GM12878 (cell line): ENCODE measurements at regions not wholly inside any gene's neighbourhood (a gene's known extent, or its start where the extent isn't known, plus 50 kb on each side); places are given as distances from the start of the nearest gene placed in this dataset.

Experiments used
- ATAC-seq: fragments of 200-7000 bp; cut with Tn5 transposase; 3 replicates; pipeline ENCODE4 v1.9.1; 2020; ENCODE audit warnings: mild to moderate bottlenecking, moderate library complexity
- BruUV-seq: library from RNA; stranded (reverse); fragments of 400-500 nt; replicated peaks from 2 replicates; lab custom pipeline; 2021; lab: Mats Ljungman, UMichigan
- CTCF ChIA-PET: fragments of 300-600 bp; sonication (Branson Sonifier 250); formaldehyde crosslinking; extraction: SDS; loops from one replicate; lab custom pipeline; 2021; ENCODE audit warnings: inconsistent platforms; lab: Yijun Ruan, JAX
- POLR2A ChIA-PET: fragments of 350-600 bp; formaldehyde crosslinking; extraction: SDS; loops from one replicate; lab custom pipeline; 2021; ENCODE audit warnings: inconsistent platforms; lab: Charles Lee
- RAD21 ChIA-PET: fragments of 300-600 bp; sonication (Branson Sonifier 250); formaldehyde crosslinking; loops from one replicate; lab custom pipeline; 2023; ENCODE audit warnings: antibody characterized with exemption; ENCODE audit not compliant: unreplicated experiment; lab: Charles Lee
- SMC1A ChIA-PET: fragments of 300-600 bp; sonication (Branson Sonifier 250); formaldehyde crosslinking; loops from one replicate; lab custom pipeline; 2023; ENCODE audit not compliant: unreplicated experiment, uncharacterized antibody; lab: Charles Lee
- DNase-seq: peaks from one replicate; pipeline ENCODE4 v3.0.0-alpha.2; 2011; ENCODE audit warnings: low read depth, low spot score
- FAIRE-seq: peaks from 3 replicates; lab custom pipeline; 2011; peaks lifted over from hg19 to GRCh38; lab: Jason Lieb, UNC
- H2AFZ ChIP-seq: 2 replicates; pipeline ENCODE4 v1.6.0; 2011; ENCODE audit warnings: low read depth, low read length, control low read depth; ENCODE audit not compliant: control insufficient read depth
- H3K27ac ChIP-seq: 2 replicates; pipeline ENCODE4 v1.5.1; 2011; ENCODE audit warnings: control low read depth; ENCODE audit not compliant: control insufficient read depth, insufficient read depth
- H3K27me3 ChIP-seq, 2 experiments: replicated peaks in 1 of 2; 2 replicates each; pipeline versions ENCODE4 v1.6.0 to v1.6.1; 2011; ENCODE audit warnings: low read length in 1 of 2; ENCODE audit not compliant: control insufficient read depth in 2 of 2, insufficient read depth in 2 of 2
- H3K36me3 ChIP-seq, 2 experiments: 2 replicates each; pipeline ENCODE4 v1.5.1; 2011; ENCODE audit warnings: low read length in 1 of 2; ENCODE audit not compliant: control insufficient read depth in 2 of 2, insufficient read depth in 2 of 2
- H3K4me1 ChIP-seq: 2 replicates; pipeline ENCODE4 v1.6.1; 2011; ENCODE audit warnings: mild to moderate bottlenecking, low read length, moderate library complexity, mixed read lengths; ENCODE audit not compliant: control insufficient read depth, insufficient read depth
- H3K4me2 ChIP-seq: 2 replicates; pipeline ENCODE4 v1.6.0; 2011; ENCODE audit warnings: control low read depth; ENCODE audit not compliant: control insufficient read depth, insufficient read depth
- H3K4me3 ChIP-seq: fragments of 200-600 bp; sonication (generic); 2 replicates; pipeline ENCODE4 v1.5.1; 2016
- H3K79me2 ChIP-seq: 2 replicates; pipeline ENCODE4 v1.6.0; 2011; ENCODE audit warnings: low read length; ENCODE audit not compliant: control insufficient read depth, insufficient read depth
- H3K9ac ChIP-seq: 2 replicates; pipeline ENCODE4 v1.8.0; 2011; ENCODE audit warnings: low read length, control low read depth, mixed read lengths; ENCODE audit not compliant: control insufficient read depth, insufficient read depth
- H3K9me3 ChIP-seq: replicated peaks from 3 replicates; pipeline ENCODE4 v1.5.1; 2011; ENCODE audit warnings: mild to moderate bottlenecking, low read length; ENCODE audit not compliant: control insufficient read depth, insufficient read depth
- H4K20me1 ChIP-seq: 2 replicates; pipeline ENCODE4 v1.6.0; 2011; ENCODE audit not compliant: control insufficient read depth, insufficient read depth
- WGBS: methylation state at CpG from one replicate; pipeline ENCODE4 v1.1.6; 2016; ENCODE audit warnings: low lambda C conversion rate; ENCODE audit not compliant: insufficient replicate concordance, insufficient coverage; ENCODE audit errors: missing lambda C conversion rate; 5-methylcytosine and 5-hydroxymethylcytosine counted together
- in situ Hi-C: fragments of 300-500 bp; cut with MboI; formaldehyde crosslinking; loops from 9 replicates; pipeline ENCODE4 v1.14.3; 2018; ENCODE audit warnings: mixed read lengths
- intact Hi-C: fragments of 100-400 bp; cut with micrococcal nuclease; formaldehyde crosslinking; loops from one replicate; pipeline ENCODE4 v1.14.2; 2022; ENCODE audit not compliant: unreplicated experiment
- TF ChIP-seq, protein P1 (sequence below): fragments of 450-650 bp; IDR thresholded peaks from 2 replicates; pipeline ENCODE4 v1.6.1; 2017; ENCODE audit warnings: borderline replicate concordance
- TF ChIP-seq, protein P2 (sequence below): fragments of 450-650 bp; formaldehyde crosslinking; IDR thresholded peaks from 2 replicates; pipeline ENCODE4 v1.4.0; 2022; ENCODE audit warnings: mild to moderate bottlenecking, moderate library complexity
- TF ChIP-seq, protein P3 (sequence below): fragments of 450-650 bp; IDR thresholded peaks from 2 replicates; pipeline ENCODE4 v1.6.1; 2017; ENCODE audit warnings: mild to moderate bottlenecking
- TF ChIP-seq, protein P4 (sequence below): IDR thresholded peaks from 2 replicates; pipeline ENCODE4 v1.6.1; 2012; ENCODE audit warnings: mild to moderate bottlenecking, low read depth, low read length

DNA sequence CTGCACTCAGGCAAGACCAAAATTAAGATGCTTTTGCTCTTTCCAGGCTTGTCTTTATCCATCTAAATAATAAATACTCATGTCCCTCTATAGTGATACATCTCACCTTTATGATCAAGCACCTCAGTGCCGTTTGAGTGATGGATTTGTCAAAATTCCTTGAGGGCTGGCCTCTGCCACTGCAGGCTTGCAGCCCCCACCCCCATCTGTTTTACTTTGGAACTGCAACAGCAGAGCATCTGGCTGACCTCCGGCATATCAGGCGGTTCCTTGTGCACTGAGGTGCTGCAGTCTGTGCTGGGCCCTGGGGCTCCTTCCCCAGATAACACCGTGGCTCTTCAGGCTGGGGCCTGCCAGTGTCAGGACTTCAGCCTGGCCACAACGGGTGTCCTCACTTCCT is 386.9 kb downstream of the CDH26 start (continued):
- TF ChIP-seq, protein P1, sequence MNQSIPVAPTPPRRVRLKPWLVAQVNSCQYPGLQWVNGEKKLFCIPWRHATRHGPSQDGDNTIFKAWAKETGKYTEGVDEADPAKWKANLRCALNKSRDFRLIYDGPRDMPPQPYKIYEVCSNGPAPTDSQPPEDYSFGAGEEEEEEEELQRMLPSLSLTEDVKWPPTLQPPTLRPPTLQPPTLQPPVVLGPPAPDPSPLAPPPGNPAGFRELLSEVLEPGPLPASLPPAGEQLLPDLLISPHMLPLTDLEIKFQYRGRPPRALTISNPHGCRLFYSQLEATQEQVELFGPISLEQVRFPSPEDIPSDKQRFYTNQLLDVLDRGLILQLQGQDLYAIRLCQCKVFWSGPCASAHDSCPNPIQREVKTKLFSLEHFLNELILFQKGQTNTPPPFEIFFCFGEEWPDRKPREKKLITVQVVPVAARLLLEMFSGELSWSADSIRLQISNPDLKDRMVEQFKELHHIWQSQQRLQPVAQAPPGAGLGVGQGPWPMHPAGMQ = no peak
- TF ChIP-seq, protein P2, sequence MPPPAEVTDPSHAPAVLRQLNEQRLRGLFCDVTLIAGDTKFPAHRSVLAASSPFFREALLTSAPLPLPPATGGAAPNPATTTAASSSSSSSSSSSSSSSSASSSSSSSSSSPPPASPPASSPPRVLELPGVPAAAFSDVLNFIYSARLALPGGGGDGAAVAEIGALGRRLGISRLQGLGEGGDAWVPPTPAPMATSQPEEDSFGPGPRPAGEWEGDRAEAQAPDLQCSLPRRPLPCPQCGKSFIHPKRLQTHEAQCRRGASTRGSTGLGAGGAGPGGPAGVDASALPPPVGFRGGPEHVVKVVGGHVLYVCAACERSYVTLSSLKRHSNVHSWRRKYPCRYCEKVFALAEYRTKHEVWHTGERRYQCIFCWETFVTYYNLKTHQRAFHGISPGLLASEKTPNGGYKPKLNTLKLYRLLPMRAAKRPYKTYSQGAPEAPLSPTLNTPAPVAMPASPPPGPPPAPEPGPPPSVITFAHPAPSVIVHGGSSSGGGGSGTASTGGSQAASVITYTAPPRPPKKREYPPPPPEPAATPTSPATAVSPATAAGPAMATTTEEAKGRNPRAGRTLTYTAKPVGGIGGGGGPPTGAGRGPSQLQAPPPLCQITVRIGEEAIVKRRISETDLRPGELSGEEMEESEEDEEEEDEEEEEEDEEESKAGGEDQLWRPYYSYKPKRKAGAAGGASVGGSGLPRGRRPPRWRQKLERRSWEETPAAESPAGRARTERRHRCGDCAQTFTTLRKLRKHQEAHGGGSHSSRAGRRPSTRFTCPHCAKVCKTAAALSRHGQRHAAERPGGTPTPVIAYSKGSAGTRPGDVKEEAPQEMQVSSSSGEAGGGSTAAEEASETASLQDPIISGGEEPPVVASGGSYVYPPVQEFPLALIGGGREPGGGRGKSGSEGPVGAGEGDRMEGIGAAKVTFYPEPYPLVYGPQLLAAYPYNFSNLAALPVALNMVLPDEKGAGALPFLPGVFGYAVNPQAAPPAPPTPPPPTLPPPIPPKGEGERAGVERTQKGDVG = no peak
- TF ChIP-seq, all 136 proteins: peak for 0

DNA sequence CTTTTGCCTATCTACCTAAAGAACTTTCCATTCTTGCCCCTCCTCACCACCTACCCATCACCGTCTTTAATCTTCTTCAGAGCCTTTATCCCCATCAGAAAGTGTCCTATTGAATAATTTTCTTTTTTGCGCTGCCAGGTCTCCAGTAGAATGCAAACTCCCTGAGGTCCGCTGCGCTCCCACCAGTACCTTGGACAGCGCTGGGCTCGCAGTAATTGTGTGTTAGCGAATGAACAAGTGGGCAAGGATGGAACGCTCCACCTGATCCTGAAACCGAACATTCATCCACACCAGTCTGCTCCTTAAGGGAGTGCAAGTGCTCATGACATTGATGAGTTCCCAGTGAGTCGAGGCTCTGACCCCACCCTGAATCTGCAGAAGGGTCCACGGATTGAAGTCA is 391.2 kb downstream of the CDH26 start:
- in situ Hi-C loops (no loop called here), intact Hi-C loops (no loop called here)
- H3K4me2 ChIP-seq = no peak overlapping the region
- no peaks in the 10 kb centered on the region for H3K27me3 ChIP-seq
- 42% methylated on average over 11 of the region's 11 CpGs for WGBS
- H3K36me3 ChIP-seq = no peaks in the 10 kb centered on the region
- no peaks in the 10 kb centered on the region for H3K9me3 ChIP-seq
- no peak overlapping the region for H3K27ac ChIP-seq
- TF ChIP-seq, protein P3, sequence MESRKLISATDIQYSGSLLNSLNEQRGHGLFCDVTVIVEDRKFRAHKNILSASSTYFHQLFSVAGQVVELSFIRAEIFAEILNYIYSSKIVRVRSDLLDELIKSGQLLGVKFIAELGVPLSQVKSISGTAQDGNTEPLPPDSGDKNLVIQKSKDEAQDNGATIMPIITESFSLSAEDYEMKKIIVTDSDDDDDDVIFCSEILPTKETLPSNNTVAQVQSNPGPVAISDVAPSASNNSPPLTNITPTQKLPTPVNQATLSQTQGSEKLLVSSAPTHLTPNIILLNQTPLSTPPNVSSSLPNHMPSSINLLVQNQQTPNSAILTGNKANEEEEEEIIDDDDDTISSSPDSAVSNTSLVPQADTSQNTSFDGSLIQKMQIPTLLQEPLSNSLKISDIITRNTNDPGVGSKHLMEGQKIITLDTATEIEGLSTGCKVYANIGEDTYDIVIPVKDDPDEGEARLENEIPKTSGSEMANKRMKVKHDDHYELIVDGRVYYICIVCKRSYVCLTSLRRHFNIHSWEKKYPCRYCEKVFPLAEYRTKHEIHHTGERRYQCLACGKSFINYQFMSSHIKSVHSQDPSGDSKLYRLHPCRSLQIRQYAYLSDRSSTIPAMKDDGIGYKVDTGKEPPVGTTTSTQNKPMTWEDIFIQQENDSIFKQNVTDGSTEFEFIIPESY = no peak
- TF ChIP-seq, protein P4, sequence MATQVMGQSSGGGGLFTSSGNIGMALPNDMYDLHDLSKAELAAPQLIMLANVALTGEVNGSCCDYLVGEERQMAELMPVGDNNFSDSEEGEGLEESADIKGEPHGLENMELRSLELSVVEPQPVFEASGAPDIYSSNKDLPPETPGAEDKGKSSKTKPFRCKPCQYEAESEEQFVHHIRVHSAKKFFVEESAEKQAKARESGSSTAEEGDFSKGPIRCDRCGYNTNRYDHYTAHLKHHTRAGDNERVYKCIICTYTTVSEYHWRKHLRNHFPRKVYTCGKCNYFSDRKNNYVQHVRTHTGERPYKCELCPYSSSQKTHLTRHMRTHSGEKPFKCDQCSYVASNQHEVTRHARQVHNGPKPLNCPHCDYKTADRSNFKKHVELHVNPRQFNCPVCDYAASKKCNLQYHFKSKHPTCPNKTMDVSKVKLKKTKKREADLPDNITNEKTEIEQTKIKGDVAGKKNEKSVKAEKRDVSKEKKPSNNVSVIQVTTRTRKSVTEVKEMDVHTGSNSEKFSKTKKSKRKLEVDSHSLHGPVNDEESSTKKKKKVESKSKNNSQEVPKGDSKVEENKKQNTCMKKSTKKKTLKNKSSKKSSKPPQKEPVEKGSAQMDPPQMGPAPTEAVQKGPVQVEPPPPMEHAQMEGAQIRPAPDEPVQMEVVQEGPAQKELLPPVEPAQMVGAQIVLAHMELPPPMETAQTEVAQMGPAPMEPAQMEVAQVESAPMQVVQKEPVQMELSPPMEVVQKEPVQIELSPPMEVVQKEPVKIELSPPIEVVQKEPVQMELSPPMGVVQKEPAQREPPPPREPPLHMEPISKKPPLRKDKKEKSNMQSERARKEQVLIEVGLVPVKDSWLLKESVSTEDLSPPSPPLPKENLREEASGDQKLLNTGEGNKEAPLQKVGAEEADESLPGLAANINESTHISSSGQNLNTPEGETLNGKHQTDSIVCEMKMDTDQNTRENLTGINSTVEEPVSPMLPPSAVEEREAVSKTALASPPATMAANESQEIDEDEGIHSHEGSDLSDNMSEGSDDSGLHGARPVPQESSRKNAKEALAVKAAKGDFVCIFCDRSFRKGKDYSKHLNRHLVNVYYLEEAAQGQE = peak; percentile 55; the same call in 1 of the 2 replicates
- no peaks in the 10 kb centered on the region for H3K4me1 ChIP-seq
- ChIA-PET POLR2A (no interaction called here), SMC1A (no interaction called here), RAD21 (no interaction called here), CTCF (no interaction called here)
- H4K20me1 ChIP-seq = no peaks in the 10 kb centered on the region
- BruUV-seq = no TSS peak
- DNase-seq (no peak), FAIRE-seq (no peak), ATAC-seq (no peak)
- no peak overlapping the region for H3K9ac ChIP-seq
- no peaks in the 10 kb centered on the region for H3K79me2 ChIP-seq
- H2AFZ ChIP-seq = no peak overlapping the region
- no peak overlapping the region for H3K4me3 ChIP-seq
